H9 (cell line): ENCODE measurements at regions not wholly inside any gene's neighbourhood (a gene's known extent, or its start where the extent isn't known, plus 50 kb on each side); places are given as distances from the start of the nearest gene placed in this dataset.

ENCODE experiments used
- DNase-seq: peaks from one replicate; pipeline ENCODE4 v3.0.0-alpha.2; 2017
- H2AFZ ChIP-seq: one replicate; pipeline ENCODE4 v1.6.1; 2013; ENCODE audit warnings: mild to moderate bottlenecking, low read length, control low read depth, moderate library complexity
- H2AK5ac ChIP-seq: 2 replicates; pipeline ENCODE4 v1.6.1; 2013; ENCODE audit warnings: low read length, control low read depth, mixed read lengths; ENCODE audit not compliant: insufficient read length
- H2BK120ac ChIP-seq: one replicate; pipeline ENCODE4 v1.6.1; 2013; ENCODE audit warnings: low read depth, mild to moderate bottlenecking, low read length, control low read depth, inconsistent platforms; ENCODE audit not compliant: poor library complexity, severe bottlenecking
- H2BK12ac ChIP-seq: 2 replicates; pipeline ENCODE4 v1.6.1; 2013; ENCODE audit warnings: low read length, control low read depth, mixed read lengths, low read depth; ENCODE audit not compliant: insufficient read length
- H2BK15ac ChIP-seq: 2 replicates; pipeline ENCODE4 v1.6.1; 2013; ENCODE audit warnings: low read depth, low read length, control low read depth
- H2BK20ac ChIP-seq: one replicate; pipeline ENCODE4 v1.6.1; 2013; ENCODE audit warnings: low read depth, mild to moderate bottlenecking, low read length, control low read depth, inconsistent platforms; ENCODE audit not compliant: poor library complexity, severe bottlenecking
- H2BK5ac ChIP-seq: 2 replicates; pipeline ENCODE4 v1.6.1; 2013; ENCODE audit warnings: low read length, control low read depth, mixed read lengths; ENCODE audit not compliant: insufficient read length
- H3K14ac ChIP-seq: 2 replicates; pipeline ENCODE4 v1.6.1; 2013; ENCODE audit warnings: low read length, control low read depth; ENCODE audit not compliant: insufficient read depth
- H3K18ac ChIP-seq: 2 replicates; pipeline ENCODE4 v1.6.1; 2013; ENCODE audit warnings: low read depth, mild to moderate bottlenecking, mixed read lengths, low read length, control low read depth; ENCODE audit not compliant: insufficient read length
- H3K23ac ChIP-seq: 2 replicates; pipeline ENCODE4 v1.6.1; 2013; ENCODE audit warnings: low read length, control low read depth, mixed read lengths, low read depth; ENCODE audit not compliant: insufficient read length
- H3K23me2 ChIP-seq: 2 replicates; pipeline ENCODE4 v1.6.1; 2013; ENCODE audit warnings: low read depth, mild to moderate bottlenecking, mixed read lengths, low read length, control low read depth; ENCODE audit not compliant: insufficient read length, poor library complexity, severe bottlenecking
- H3K27ac ChIP-seq: 2 replicates; pipeline ENCODE4 v1.5.1; 2013; ENCODE audit warnings: low read length, control low read depth, mixed read lengths, low read depth; ENCODE audit not compliant: insufficient read length
- H3K27me3 ChIP-seq: 2 replicates; pipeline ENCODE4 v1.6.1; 2013; ENCODE audit warnings: low read length, control low read depth, inconsistent platforms; ENCODE audit not compliant: insufficient read depth
- H3K4ac ChIP-seq: 2 replicates; pipeline ENCODE4 v1.6.1; 2013; ENCODE audit warnings: low read depth, mild to moderate bottlenecking, control low read depth, inconsistent platforms, low read length, moderate library complexity
- H3K4me1 ChIP-seq: 2 replicates; pipeline ENCODE4 v1.6.1; 2013; ENCODE audit warnings: low read length, control low read depth, inconsistent platforms; ENCODE audit not compliant: insufficient read depth
- H3K4me2 ChIP-seq: 2 replicates; pipeline ENCODE4 v1.6.1; 2013; ENCODE audit warnings: low read length, control low read depth, mixed read lengths; ENCODE audit not compliant: insufficient read length, insufficient read depth
- H3K56ac ChIP-seq: 2 replicates; pipeline ENCODE4 v1.6.1; 2013; ENCODE audit warnings: low read depth, mild to moderate bottlenecking, mixed read lengths, low read length, control low read depth; ENCODE audit not compliant: insufficient read length
- H3K79me1 ChIP-seq: 2 replicates; pipeline ENCODE4 v1.6.1; 2013; ENCODE audit warnings: low read depth, mild to moderate bottlenecking, moderate library complexity, low read length, control low read depth, inconsistent platforms; ENCODE audit not compliant: insufficient read depth, poor library complexity, severe bottlenecking
- H3K79me2 ChIP-seq: 2 replicates; pipeline ENCODE4 v1.6.1; 2013; ENCODE audit warnings: low read length, control low read depth, inconsistent platforms; ENCODE audit not compliant: insufficient read depth
- H3K9ac ChIP-seq: 2 replicates; pipeline ENCODE4 v1.6.1; 2013; ENCODE audit warnings: low read length, control low read depth, mixed read lengths; ENCODE audit not compliant: insufficient read length; ENCODE audit errors: extremely low read depth
- H3K9me3 ChIP-seq: one replicate; pipeline ENCODE4 v1.6.1; 2013; ENCODE audit warnings: low read depth, low read length, inconsistent platforms; ENCODE audit not compliant: control insufficient read depth
- H3T11ph ChIP-seq: one replicate; pipeline ENCODE4 v1.6.1; 2013; ENCODE audit warnings: mild to moderate bottlenecking, low read length, control low read depth, inconsistent platforms
- H4K20me1 ChIP-seq: one replicate; pipeline ENCODE4 v1.6.1; 2013; ENCODE audit not compliant: control insufficient read depth, insufficient read length, insufficient read depth
- H4K5ac ChIP-seq: 2 replicates; pipeline ENCODE4 v1.6.1; 2013; ENCODE audit warnings: low read depth, mild to moderate bottlenecking, mixed read lengths, low read length, control low read depth; ENCODE audit not compliant: insufficient read length
- H4K8ac ChIP-seq: replicated peaks from 2 replicates; pipeline ENCODE4 v1.6.1; 2013; ENCODE audit warnings: low read length, control low read depth, mixed read lengths, low read depth; ENCODE audit not compliant: insufficient read length
- H4K91ac ChIP-seq: 2 replicates; pipeline ENCODE4 v1.6.1; 2013; ENCODE audit warnings: low read depth, mild to moderate bottlenecking, moderate library complexity, mixed read lengths, low read length, control low read depth; ENCODE audit not compliant: insufficient read length
- H3K27ac Mint-ChIP-seq, 3 experiments: 2 replicates in 2 of 3; 3 replicates in 1 of 3; pipeline ENCODE4 v1.8.0; 2020 to 2021; ENCODE audit warnings: mixed read lengths in 3 of 3, mild to moderate bottlenecking in 1 of 3, moderate library complexity in 1 of 3
- H3K27me3 Mint-ChIP-seq: 2 replicates; pipeline ENCODE4 v1.8.0; 2021; ENCODE audit warnings: low read depth, mild to moderate bottlenecking, moderate library complexity, mixed read lengths
- H3K36me3 Mint-ChIP-seq, 3 experiments: 2 replicates in 2 of 3; 3 replicates in 1 of 3; pipeline ENCODE4 v1.8.0; 2020 to 2021; ENCODE audit warnings: low read depth in 3 of 3, mixed read lengths in 3 of 3; ENCODE audit not compliant: insufficient read depth in 1 of 3
- H3K4me1 Mint-ChIP-seq, 2 experiments: 2 replicates each; pipeline ENCODE4 v1.8.0; 2020; ENCODE audit warnings: mixed read lengths in 2 of 2
- H3K4me3 Mint-ChIP-seq, 2 experiments: 2 replicates in 1 of 2; 3 replicates in 1 of 2; pipeline ENCODE4 v1.8.0; 2020 to 2021; ENCODE audit warnings: mild to moderate bottlenecking in 2 of 2, mixed read lengths in 2 of 2, moderate library complexity in 1 of 2
- H3K9me3 Mint-ChIP-seq, 2 experiments: 2 replicates in 1 of 2; 3 replicates in 1 of 2; pipeline ENCODE4 v1.8.0; 2020; ENCODE audit warnings: mild to moderate bottlenecking in 2 of 2, mixed read lengths in 2 of 2, moderate library complexity in 1 of 2
- WGBS: extraction: QIAGEN DNeasy Blood & Tissue Kit; methylation state at CpG from one replicate; pipeline ENCODE4 v1.1.7; 2013; ENCODE audit warnings: missing lambda C conversion rate, low lambda C conversion rate, mixed read lengths; ENCODE audit not compliant: insufficient read length; ENCODE audit errors: extremely low coverage; 5-methylcytosine and 5-hydroxymethylcytosine counted together
- TF ChIP-seq, protein P1 (sequence below): fragments of 200-600 bp; sonication (generic); conservative IDR thresholded peaks from 3 replicates; pipeline ENCODE4 v1.8.0; 2021; ENCODE audit warnings: antibody characterized with exemption, mild to moderate bottlenecking

DNA sequence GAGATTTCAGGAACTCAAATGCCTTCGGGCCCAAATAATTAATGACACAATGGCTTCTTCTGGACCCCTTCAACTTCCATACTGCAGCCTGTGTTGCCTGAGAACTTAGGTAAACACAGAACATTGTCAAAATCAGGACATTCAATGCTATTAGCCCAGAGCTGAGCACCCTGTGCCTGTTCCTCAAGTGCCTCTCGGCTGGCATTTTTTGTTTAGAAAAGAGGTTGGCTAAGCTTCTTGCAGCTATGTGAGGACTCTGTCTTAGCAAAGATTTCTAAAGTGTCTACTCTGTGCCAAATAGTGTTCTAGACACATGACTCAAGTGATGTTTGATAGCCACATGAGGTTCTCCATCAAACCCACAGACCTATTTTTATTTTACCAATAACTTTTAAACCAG lies 289.3 kb upstream of the ARID1B start:
- Histone ChIP-seq H3K14ac (no peak overlapping the region), H3K4me2 (no peak overlapping the region), H3K27ac (no peak overlapping the region), H2AK5ac (no peak overlapping the region), H2BK5ac (no peak overlapping the region), H2BK120ac (no peak overlapping the region), H3K27me3 (no peaks in the 10 kb centered on the region), H4K91ac (no peak overlapping the region), H4K20me1 (no peaks in the 10 kb centered on the region), H2BK20ac (no peak overlapping the region), H3K4me1 (no peaks in the 10 kb centered on the region), H3K23ac (no peak overlapping the region), H4K5ac (no peak overlapping the region), H2AFZ (no peak overlapping the region), H3K56ac (no peak overlapping the region), H3T11ph (no peak overlapping the region), H3K79me1 (no peaks in the 10 kb centered on the region), H3K4ac (no peak overlapping the region), H2BK12ac (no peak overlapping the region), H3K18ac (no peak overlapping the region), H3K23me2 (no peaks in the 10 kb centered on the region), H3K9ac (no peak overlapping the region), H3K9me3 (peaks cover 7% of the 10 kb centered on the region), H3K79me2 (no peaks in the 10 kb centered on the region), H2BK15ac (no peak overlapping the region), H4K8ac (no peak overlapping the region)
- TF ChIP-seq, protein P1, sequence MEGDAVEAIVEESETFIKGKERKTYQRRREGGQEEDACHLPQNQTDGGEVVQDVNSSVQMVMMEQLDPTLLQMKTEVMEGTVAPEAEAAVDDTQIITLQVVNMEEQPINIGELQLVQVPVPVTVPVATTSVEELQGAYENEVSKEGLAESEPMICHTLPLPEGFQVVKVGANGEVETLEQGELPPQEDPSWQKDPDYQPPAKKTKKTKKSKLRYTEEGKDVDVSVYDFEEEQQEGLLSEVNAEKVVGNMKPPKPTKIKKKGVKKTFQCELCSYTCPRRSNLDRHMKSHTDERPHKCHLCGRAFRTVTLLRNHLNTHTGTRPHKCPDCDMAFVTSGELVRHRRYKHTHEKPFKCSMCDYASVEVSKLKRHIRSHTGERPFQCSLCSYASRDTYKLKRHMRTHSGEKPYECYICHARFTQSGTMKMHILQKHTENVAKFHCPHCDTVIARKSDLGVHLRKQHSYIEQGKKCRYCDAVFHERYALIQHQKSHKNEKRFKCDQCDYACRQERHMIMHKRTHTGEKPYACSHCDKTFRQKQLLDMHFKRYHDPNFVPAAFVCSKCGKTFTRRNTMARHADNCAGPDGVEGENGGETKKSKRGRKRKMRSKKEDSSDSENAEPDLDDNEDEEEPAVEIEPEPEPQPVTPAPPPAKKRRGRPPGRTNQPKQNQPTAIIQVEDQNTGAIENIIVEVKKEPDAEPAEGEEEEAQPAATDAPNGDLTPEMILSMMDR: no peak
- peaks cover 20 to 29% of the 10 kb centered on the region in 2 experiments for H3K9me3 Mint-ChIP-seq
- peaks cover 7 to 25% (median 12%) of the 10 kb centered on the region in 3 experiments; a peak in 6 of 7 replicates for H3K36me3 Mint-ChIP-seq
- DNase-seq: no peak
- H3K27me3 Mint-ChIP-seq: no peaks in the 10 kb centered on the region
- no peak overlapping the region for H3K27ac Mint-ChIP-seq
- H3K4me3 Mint-ChIP-seq: no peak overlapping the region
- no CpG with 5 or more reads among the region's 2 CpGs for WGBS
- H3K4me1 Mint-ChIP-seq: no peaks in the 10 kb centered on the region
